GM18951 (cell line): ENCODE measurements at regions not wholly inside any gene's neighbourhood (a gene's known extent, or its start where the extent isn't known, plus 50 kb on each side); places are given as distances from the start of the nearest gene placed in this dataset.

Experiments used
- POLR2A ChIP-seq: IDR thresholded peaks from 4 replicates; pipeline ENCODE4 v1.6.1; 2011; ENCODE audit warnings: mild to moderate bottlenecking; ENCODE audit not compliant: insufficient read length, insufficient read depth; ENCODE audit errors: extremely low read depth
- in situ Hi-C: fragments of 300-500 bp; cut with MboI; formaldehyde crosslinking; loops from one replicate; pipeline ENCODE4 v1.12.0; 2022; ENCODE audit warnings: low sequenced_read_pairs, mixed read lengths, inconsistent platforms; ENCODE audit not compliant: unreplicated experiment

- TF ChIP-seq POLR2A: no peak
- in situ Hi-C loops: no loop called here
Measured at GRCh38 chr7:155883491-155884224, 71.4 kb upstream of the SHH start.

- in situ Hi-C loops: no loop called here
- no peak for TF ChIP-seq POLR2A
Measured at GRCh38 chr7:155882596-155882995, 70.3 kb upstream of the SHH start.

- in situ Hi-C loops: no loop called here
- no peak for TF ChIP-seq POLR2A
Measured at GRCh38 chr7:155881471-155882350, 69.4 kb upstream of the SHH start.

GRCh38 chr7:155880721-155881120 lies 68.5 kb upstream of the SHH start:
- in situ Hi-C loops: no loop called here

DNA sequence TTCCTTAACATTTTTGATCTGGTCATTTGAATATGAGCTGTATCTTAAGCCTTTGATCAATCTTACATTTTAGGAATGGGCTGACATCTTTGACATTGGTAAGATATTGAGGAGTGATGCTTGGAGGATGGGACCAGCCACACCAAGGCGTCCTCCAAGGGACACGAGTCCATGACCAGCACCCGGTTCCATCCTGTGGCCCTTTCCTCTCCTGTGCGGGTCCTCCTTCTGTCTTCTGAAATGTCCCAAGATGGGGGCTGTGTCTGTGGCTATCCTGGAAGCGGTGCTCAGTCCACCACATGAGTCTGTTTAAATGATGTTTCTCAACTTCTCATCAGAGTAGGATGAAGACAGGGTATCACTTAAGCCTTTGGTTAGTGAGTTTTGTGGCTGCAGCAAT lies 67.3 kb upstream of the SHH start:
- in situ Hi-C loops: no loop called here
- no peak for TF ChIP-seq POLR2A

More at GRCh38 chr7:155880721-155881120, 68.5 kb upstream of the SHH start:
- TF ChIP-seq POLR2A: no peak

GRCh38 chr7:155878674-155879073 lies 66.4 kb upstream of the SHH start:
- in situ Hi-C loops: no loop called here
- no peak for TF ChIP-seq POLR2A

GRCh38 chr7:155878250-155878649 lies 66.0 kb upstream of the SHH start:
- in situ Hi-C loops: no loop called here
- TF ChIP-seq POLR2A: no peak

DNA sequence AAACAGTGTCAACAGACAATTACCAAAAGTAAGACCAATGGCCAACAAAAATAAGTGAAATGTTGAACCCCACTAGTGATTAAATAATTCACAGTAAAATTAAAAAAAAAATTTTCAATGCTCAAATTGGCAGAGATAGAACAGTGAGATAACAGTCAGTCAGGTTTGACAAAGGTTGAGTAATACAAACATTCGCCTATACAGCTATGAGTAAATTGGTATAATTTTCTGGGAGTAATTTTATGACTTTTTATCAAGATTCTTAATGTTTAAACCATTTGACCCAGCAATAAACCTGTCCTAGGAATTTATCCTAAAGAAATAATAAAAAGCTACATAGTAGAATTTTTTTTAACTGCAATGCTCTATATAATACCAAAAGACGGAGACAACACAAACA lies 64.9 kb upstream of the SHH start:
- in situ Hi-C loops: no loop called here

DNA sequence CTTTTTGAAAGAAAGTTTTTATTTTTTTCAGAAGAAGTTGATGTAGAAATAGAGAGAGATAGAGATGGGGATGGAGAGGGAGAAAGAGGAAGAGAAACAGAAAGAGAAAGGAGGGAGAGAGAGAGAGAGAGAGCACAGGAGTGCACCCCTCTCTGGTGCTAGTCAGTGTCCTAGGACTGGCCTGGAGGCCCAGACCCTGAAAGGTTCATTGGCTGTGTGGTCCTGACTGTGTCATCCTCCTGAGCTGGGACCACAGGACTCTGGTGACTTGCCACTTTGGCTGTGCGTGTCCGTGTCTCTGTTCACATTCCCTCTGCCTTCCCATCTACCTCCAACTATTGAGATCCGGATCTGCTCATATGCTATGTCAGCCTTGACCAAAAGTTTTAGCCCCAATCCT lies 62.1 kb upstream of the SHH start:
- TF ChIP-seq POLR2A: no peak
- in situ Hi-C loops: no loop called here

More for the DNA sequence above, 64.9 kb upstream of the SHH start:
- no peak for TF ChIP-seq POLR2A

- in situ Hi-C loops: no loop called here
- no peak for TF ChIP-seq POLR2A
Measured at GRCh38 chr7:155874010-155874409, 61.7 kb upstream of the SHH start.

- in situ Hi-C loops: no loop called here
Measured at GRCh38 chr7:155872678-155873369, 60.6 kb upstream of the SHH start.

DNA sequence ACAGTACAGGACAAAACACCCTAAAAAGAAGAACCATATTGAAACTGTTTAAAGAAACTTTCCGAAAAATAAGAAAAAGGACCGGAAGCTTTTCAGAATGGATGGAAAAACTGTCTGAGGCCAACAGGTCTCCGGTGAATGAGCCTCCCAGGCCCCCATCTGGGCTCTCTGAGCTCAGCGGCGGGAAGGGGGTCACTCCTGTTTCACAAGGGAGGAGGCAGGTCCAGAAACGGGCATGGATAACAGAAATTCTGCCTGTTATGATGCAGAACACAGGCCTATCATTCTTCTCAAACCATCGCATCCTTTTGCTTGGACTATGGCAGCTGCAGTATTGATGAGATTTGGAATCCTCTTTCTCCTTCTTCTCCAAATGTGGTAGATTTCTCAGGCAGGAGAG lies 58.9 kb upstream of the SHH start:
- TF ChIP-seq POLR2A: no peak
- in situ Hi-C loops: no loop called here

More at GRCh38 chr7:155872678-155873369, 60.6 kb upstream of the SHH start:
- no peak for TF ChIP-seq POLR2A
